Progenitor cell of endocrine pancreas (in vitro differentiated cells): ENCODE measurements at regions not wholly inside any gene's neighbourhood (a gene's known extent, or its start where the extent isn't known, plus 50 kb on each side); places are given as distances from the start of the nearest gene placed in this dataset.
"Not testable (repeated sequence)": the region's sequence is repeated elsewhere in the genome, so short reads cannot be mapped to it uniquely, and the experiment has no call there.

ENCODE experiments used
- DNase-seq: peaks from one replicate; pipeline ENCODE4 v3.0.0; 2021; ENCODE audit warnings: low spot score; ENCODE audit not compliant: unreplicated experiment
- H3K27ac Mint-ChIP-seq: 2 replicates; pipeline ENCODE4 v1.8.0; 2021; ENCODE audit warnings: mild to moderate bottlenecking, moderate library complexity, mixed read lengths
- H3K27me3 Mint-ChIP-seq: 2 replicates; pipeline ENCODE4 v1.8.0; 2021; ENCODE audit warnings: mixed read lengths
- H3K36me3 Mint-ChIP-seq: 2 replicates; pipeline ENCODE4 v1.8.0; 2022; ENCODE audit warnings: mixed read lengths; ENCODE audit not compliant: insufficient read depth
- H3K4me1 Mint-ChIP-seq: 2 replicates; pipeline ENCODE4 v1.8.0; 2021; ENCODE audit warnings: low read depth, mixed read lengths
- H3K4me3 Mint-ChIP-seq: 2 replicates; pipeline ENCODE4 v1.8.0; 2021; ENCODE audit warnings: low read depth, mild to moderate bottlenecking, moderate library complexity, mixed read lengths
- H3K9me3 Mint-ChIP-seq: 2 replicates; pipeline ENCODE4 v1.8.0; 2021; ENCODE audit warnings: low read depth, mixed read lengths
- TF ChIP-seq, protein P1 (sequence below): fragments of 200-600 bp; sonication (generic); IDR thresholded peaks from one replicate; pipeline ENCODE4 v1.5.0; 2021; ENCODE audit warnings: antibody characterized with exemption, mild to moderate bottlenecking; ENCODE audit not compliant: unreplicated experiment

DNA sequence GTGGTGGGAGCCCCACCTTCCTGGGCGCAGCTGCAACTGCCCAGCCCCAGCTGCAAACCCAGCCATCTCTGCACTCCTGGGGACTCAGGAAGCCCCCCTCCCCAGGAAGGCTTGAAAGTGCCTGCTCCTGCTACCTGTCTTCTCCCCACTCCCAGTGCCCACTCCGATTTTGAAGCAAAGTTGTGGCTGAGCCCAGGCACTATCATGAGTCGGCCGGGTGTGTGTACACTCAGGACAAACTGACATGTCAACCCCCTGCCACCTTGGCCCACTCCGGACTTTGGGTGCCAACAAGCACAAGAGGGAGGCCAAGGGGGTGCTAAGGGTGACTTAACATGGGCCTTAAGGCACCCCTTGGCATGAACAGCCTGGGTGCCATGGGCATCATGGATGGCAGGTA is 325.5 kb upstream of the PTGER4 start:
- no peak overlapping the region for H3K4me3 Mint-ChIP-seq

DNA sequence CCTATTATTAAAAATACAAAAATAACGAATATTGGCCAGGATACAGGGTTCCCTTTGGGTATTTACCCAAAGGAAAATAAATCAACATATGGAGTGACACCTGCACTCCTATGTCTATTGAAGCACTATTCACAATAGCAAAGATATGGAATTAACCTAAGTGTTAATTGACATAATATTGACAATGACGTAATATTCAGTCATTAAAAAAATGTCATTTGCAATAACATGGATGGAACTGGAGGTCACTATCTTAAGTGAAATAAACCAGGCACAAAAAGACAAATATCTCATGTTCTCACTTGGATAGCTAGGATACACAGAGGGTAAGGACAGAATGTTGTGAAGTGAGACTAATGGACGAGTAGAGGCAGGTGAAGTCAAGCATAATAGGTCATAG is 326.3 kb upstream of the PTGER4 start:
- Mint-ChIP-seq H3K27ac (no peak overlapping the region), H3K4me3 (no peak overlapping the region), H3K9me3 (peaks cover 22% of the 10 kb centered on the region), H3K27me3 (no peaks in the 10 kb centered on the region), H3K36me3 (no peaks in the 10 kb centered on the region), H3K4me1 (no peaks in the 10 kb centered on the region)
- TF ChIP-seq, protein P1, sequence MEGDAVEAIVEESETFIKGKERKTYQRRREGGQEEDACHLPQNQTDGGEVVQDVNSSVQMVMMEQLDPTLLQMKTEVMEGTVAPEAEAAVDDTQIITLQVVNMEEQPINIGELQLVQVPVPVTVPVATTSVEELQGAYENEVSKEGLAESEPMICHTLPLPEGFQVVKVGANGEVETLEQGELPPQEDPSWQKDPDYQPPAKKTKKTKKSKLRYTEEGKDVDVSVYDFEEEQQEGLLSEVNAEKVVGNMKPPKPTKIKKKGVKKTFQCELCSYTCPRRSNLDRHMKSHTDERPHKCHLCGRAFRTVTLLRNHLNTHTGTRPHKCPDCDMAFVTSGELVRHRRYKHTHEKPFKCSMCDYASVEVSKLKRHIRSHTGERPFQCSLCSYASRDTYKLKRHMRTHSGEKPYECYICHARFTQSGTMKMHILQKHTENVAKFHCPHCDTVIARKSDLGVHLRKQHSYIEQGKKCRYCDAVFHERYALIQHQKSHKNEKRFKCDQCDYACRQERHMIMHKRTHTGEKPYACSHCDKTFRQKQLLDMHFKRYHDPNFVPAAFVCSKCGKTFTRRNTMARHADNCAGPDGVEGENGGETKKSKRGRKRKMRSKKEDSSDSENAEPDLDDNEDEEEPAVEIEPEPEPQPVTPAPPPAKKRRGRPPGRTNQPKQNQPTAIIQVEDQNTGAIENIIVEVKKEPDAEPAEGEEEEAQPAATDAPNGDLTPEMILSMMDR = no peak
- no peak for DNase-seq

More for the DNA sequence above, 325.5 kb upstream of the PTGER4 start:
- Mint-ChIP-seq H3K27ac (no peak overlapping the region), H3K27me3 (no peaks in the 10 kb centered on the region), H3K36me3 (no peaks in the 10 kb centered on the region), H3K9me3 (peaks cover 19% of the 10 kb centered on the region), H3K4me1 (no peaks in the 10 kb centered on the region)
- DNase-seq = no peak
- TF ChIP-seq, protein P1 = no peak

DNA sequence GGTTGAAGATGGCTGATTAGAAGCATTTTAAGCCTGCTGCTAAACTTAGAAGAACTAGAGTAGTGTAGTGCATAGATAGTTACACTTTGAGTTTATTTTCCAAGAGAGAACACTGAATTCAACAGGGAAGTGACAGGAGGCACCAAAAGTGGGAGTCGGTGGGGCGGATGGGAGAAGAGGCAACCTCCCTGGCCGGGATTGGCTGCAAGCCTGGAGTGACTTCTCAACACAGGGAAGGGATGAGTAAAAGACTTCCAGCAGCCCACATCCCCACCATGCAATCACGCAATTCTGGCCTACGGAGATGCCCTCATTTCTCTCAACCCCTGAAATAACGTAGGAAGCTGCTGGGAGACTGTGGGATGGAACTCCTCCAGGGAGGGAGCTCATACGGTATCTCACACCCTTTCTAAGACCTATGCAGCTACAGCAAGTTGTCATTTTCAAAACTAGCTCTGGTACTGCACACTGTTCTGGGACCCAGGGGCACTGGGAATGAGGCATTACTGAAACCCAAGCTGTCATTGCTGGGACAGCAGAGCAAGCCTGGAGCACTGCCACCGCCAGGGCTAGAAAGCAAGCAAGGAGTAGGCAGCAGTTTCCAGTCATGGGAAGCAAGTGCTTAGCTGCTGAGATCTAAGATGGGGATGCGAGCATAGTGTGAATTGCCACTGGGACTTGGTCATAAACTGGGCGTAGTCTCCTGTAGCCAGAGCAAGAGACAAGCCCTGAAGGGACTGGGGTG is 331.6 kb upstream of the PTGER4 start:
- DNase-seq = no peak
- Mint-ChIP-seq H3K4me1 (no peaks in the 10 kb centered on the region), H3K27me3 (no peaks in the 10 kb centered on the region), H3K27ac (no peak overlapping the region), H3K4me3 (no peak overlapping the region), H3K9me3 (peaks cover 22% of the 10 kb centered on the region), H3K36me3 (no peaks in the 10 kb centered on the region)
- TF ChIP-seq, protein P1 = no peak

DNA sequence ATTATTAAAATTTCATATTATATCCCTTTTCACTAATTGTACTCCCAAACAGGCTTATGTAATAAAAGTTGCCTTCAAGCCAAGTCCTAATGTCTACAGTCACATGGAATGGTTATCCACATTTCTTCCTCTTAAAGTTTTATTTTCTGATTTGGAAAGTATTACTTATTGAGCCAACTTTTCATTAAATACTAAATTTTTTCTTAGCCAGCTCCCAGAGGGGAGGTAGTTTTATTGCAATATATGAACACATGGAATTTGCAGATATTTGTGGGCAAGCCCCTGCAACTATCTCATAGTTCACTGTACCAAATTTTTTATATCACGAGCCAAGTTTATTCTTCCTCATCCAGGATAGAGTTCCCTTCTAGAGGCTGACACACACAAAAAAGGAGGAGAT is 332.8 kb upstream of the PTGER4 start:
- no peaks in the 10 kb centered on the region for H3K36me3 Mint-ChIP-seq
- no peaks in the 10 kb centered on the region for H3K27me3 Mint-ChIP-seq
- H3K4me3 Mint-ChIP-seq = no peak overlapping the region
- no peak for DNase-seq
- peaks cover 22% of the 10 kb centered on the region for H3K9me3 Mint-ChIP-seq
- TF ChIP-seq, protein P1 = no peak
- no peaks in the 10 kb centered on the region for H3K4me1 Mint-ChIP-seq
- no peak overlapping the region for H3K27ac Mint-ChIP-seq

DNA sequence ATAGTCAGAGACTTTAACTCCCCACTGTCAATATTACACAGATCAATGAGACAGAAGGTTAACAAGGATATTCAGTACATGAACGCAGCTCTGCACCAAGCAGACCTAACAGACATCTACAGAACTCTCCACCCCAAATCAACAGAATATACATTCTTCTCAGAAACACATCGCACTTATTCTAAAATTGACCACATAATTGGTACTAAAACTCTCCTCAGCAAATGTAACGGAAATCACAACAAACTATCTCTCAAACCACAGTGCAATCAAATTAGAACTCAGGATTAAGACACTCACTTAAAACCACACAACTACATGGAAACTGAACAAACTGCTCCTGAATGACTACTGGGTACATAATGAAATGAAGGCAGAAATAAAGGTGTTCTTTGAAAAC is 341.3 kb upstream of the PTGER4 start:
- not testable (repeated sequence) for H3K27me3 Mint-ChIP-seq, H3K36me3 Mint-ChIP-seq, DNase-seq, H3K9me3 Mint-ChIP-seq, H3K4me3 Mint-ChIP-seq, H3K4me1 Mint-ChIP-seq
- H3K27ac Mint-ChIP-seq = peak overlapping the region; percentile 0

DNA sequence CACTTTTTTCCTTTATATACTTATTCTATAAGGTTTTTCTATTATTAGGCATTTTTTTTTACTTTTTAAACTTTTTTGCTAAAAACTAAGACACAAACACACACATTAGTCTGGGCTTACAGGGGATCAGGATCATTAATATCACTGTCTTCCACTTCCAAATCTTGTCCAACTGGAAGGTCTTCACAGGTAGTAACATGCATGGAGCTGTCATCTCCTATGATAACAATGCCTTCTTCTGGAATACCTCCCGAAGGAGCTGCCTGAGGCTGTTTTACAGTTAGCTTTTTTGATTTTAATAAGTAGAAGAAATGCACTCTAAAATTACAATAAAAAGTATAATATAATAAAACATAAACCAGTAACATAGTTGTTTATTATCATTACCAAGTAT is 345.5 kb upstream of the PTGER4 start:
- H3K4me3 Mint-ChIP-seq = no peak overlapping the region
- TF ChIP-seq, protein P1 = no peak
- H3K4me1 Mint-ChIP-seq = peaks cover 6% of the 10 kb centered on the region
- no peaks in the 10 kb centered on the region for H3K27me3 Mint-ChIP-seq
- no peak overlapping the region for H3K27ac Mint-ChIP-seq
- H3K9me3 Mint-ChIP-seq = no peaks in the 10 kb centered on the region
- no peaks in the 10 kb centered on the region for H3K36me3 Mint-ChIP-seq
- no peak for DNase-seq
